Left lung (tissue), 4 donors: ENCODE measurements at regions not wholly inside any gene's neighbourhood (a gene's known extent, or its start where the extent isn't known, plus 50 kb on each side); places are given as distances from the start of the nearest gene placed in this dataset.

ENCODE experiments used
- ATAC-seq: fragments of 200-7000 bp; cut with Tn5 transposase; one replicate; pipeline ENCODE4 v1.9.1; 2020; ENCODE audit warnings: moderate library complexity
- DNase-seq, 4 donors: peaks; one replicate each; pipeline ENCODE4 v3.0.0-alpha.2; 2013 to 2020
- H3K27ac ChIP-seq, 2 donors: fragments of 200-600 bp; sonication (generic) in 1 of 2; one replicate each; pipeline versions ENCODE4 v1.5.0 to v1.8.0; 2020 to 2021
- H3K27me3 ChIP-seq, 2 donors: fragments of 200-600 bp; sonication (generic) in 1 of 2; one replicate each; pipeline versions ENCODE4 v1.5.0 to v1.8.0; 2020 to 2021
- H3K36me3 ChIP-seq, 2 donors: fragments of 200-600 bp; sonication (generic) in 1 of 2; one replicate each; pipeline versions ENCODE4 v1.5.0 to v1.8.0; 2020 to 2021
- H3K4me1 ChIP-seq, 2 donors: fragments of 200-600 bp; one replicate each; pipeline ENCODE4 v1.8.0; 2021
- H3K4me3 ChIP-seq, 2 donors: fragments of 200-600 bp; sonication (generic) in 1 of 2; one replicate each; pipeline versions ENCODE4 v1.5.0 to v1.8.0; 2020 to 2021; ENCODE audit warnings: mild to moderate bottlenecking in 1 of 2
- H3K9me3 ChIP-seq, 2 donors: fragments of 200-600 bp; sonication (generic) in 1 of 2; one replicate each; pipeline versions ENCODE4 v1.5.0 to v1.8.0; 2020 to 2021
- intact Hi-C, 2 donors: fragments of 100-400 bp; cut with DNase I; formaldehyde crosslinking; loops; one replicate each; pipeline versions ENCODE4 v1.11.2 to v1.14.2; 2022
- TF ChIP-seq, protein P1 (sequence below), 2 donors: fragments of 200-600 bp; sonication (generic) in 1 of 2; IDR thresholded peaks; one replicate each; pipeline versions ENCODE4 v1.5.0 to v1.8.0; 2021; ENCODE audit warnings: antibody characterized with exemption in 2 of 2
- donor health status: DM: no; HTN: yes; CAD: no.
- donor health status: DM: no; HTN: no; CAD: no.

DNA sequence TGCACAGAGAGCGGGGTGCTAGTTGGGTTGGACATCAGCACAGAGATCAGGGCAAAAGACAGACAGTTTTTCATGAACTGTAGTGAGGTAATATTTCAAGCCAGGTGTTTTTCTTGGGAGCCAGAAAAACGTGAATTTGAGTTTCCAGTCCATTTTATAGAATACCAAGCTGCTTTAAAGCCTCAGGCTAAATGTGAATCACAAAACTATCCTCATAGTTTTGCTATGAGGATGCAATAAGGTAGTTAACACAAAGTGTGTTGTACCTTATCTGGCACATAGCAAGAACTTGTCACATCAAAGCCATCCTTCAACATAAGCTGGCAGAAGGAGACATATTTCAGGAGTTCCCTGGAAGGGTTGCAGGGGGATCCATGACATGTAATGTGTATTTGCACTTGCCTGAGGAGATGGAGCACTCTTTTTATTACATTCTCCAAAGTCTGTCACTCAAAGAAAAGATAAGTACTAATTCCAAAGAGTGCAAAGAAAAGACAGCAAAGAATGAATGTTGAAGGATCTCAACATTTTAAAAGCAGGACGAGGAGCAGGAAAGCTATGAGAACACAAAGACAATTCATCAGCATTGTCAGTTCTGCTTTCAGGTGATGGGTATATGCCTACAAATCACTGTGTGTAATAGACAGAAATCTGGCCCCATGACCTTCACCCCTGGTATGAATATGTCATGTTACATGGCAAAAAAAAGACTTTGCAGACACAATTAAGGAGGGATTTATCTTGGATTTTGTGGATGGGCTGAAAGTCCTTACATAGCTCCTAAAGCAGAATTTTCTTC, 1046.4 kb downstream of the NTRK3 start:
- Histone ChIP-seq H3K36me3 (no peaks in the 10 kb centered on the region), H3K4me1 (no peaks in the 10 kb centered on the region), H3K9me3 (no peaks in the 10 kb centered on the region), H3K27me3 (no peaks in the 10 kb centered on the region), H3K4me3 (no peak overlapping the region), H3K27ac (no peak overlapping the region)
- TF ChIP-seq, protein P1, sequence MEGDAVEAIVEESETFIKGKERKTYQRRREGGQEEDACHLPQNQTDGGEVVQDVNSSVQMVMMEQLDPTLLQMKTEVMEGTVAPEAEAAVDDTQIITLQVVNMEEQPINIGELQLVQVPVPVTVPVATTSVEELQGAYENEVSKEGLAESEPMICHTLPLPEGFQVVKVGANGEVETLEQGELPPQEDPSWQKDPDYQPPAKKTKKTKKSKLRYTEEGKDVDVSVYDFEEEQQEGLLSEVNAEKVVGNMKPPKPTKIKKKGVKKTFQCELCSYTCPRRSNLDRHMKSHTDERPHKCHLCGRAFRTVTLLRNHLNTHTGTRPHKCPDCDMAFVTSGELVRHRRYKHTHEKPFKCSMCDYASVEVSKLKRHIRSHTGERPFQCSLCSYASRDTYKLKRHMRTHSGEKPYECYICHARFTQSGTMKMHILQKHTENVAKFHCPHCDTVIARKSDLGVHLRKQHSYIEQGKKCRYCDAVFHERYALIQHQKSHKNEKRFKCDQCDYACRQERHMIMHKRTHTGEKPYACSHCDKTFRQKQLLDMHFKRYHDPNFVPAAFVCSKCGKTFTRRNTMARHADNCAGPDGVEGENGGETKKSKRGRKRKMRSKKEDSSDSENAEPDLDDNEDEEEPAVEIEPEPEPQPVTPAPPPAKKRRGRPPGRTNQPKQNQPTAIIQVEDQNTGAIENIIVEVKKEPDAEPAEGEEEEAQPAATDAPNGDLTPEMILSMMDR (IDR thresholded peaks at IDR 0.05) = no peak
- ATAC-seq = no peak
- DNase-seq = no peak
- intact Hi-C loops = no loop called here

- Histone ChIP-seq H3K4me3 (no peak overlapping the region), H3K4me1 (no peaks in the 10 kb centered on the region), H3K9me3 (peaks cover 0 to 3% of the 10 kb centered on the region in 2 donors), H3K36me3 (no peaks in the 10 kb centered on the region), H3K27ac (no peak overlapping the region), H3K27me3 (no peaks in the 10 kb centered on the region)
- intact Hi-C loops = no loop called here
- no peak for ATAC-seq
- no peak for DNase-seq
- TF ChIP-seq, protein P1 (IDR thresholded peaks at IDR 0.05) = no peak
These were observed 1048.5 kb downstream of the NTRK3 start for GRCh38 chr15:87207990-87208580.

DNA sequence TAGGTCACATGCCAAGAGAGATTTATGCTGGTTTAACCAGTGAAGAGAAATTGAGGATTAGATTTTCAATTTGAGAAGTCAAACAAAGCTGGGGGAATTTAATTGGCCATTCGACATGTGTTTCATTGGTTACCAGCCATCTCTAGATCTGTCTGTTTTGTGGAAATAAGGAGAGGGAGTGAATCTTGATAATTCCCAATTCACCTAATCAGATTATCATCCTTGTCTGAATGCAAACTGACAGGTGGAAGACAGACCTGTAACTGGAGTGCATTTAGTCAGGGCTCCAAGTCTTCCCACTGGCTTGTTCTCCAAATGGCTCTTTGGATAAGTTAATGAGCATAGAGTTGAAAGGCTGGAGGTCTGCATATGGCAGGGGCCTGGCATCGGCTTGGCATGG, 1049.3 kb downstream of the NTRK3 start:
- ATAC-seq (no peak), DNase-seq (no peak)
- Histone ChIP-seq H3K9me3 (peaks cover 0 to 3% of the 10 kb centered on the region in 2 donors), H3K36me3 (no peaks in the 10 kb centered on the region), H3K27me3 (no peaks in the 10 kb centered on the region), H3K4me3 (no peak overlapping the region), H3K4me1 (no peaks in the 10 kb centered on the region), H3K27ac (no peak overlapping the region)
- intact Hi-C loops = no loop called here
- TF ChIP-seq, protein P1 (IDR thresholded peaks at IDR 0.05) = no peak

DNA sequence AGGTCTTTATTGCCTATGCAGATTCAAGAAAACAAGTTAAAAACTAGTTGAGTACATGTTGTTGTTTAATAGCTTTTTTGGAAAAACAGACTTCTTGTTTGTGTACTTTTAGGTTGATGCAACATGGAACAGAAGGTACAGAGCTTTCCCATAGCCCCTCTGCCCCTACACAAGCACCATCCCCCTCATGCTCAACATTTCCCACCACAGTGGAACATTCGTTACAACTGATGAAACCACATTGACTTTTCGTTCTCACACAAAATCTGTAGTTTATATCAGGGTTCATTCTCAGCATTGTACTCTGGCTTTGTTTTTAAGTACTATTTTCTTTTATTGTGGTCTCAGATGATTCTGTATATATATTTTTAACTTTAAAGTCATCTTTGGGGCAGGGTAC, 1054.6 kb downstream of the NTRK3 start:
- ATAC-seq (no peak), DNase-seq (no peak)
- TF ChIP-seq, protein P1 (IDR thresholded peaks at IDR 0.05) = no peak
- Histone ChIP-seq H3K4me1 (no peaks in the 10 kb centered on the region), H3K27me3 (no peaks in the 10 kb centered on the region), H3K9me3 (peaks cover 0 to 3% of the 10 kb centered on the region in 2 donors), H3K36me3 (no peaks in the 10 kb centered on the region), H3K4me3 (no peak overlapping the region), H3K27ac (no peak overlapping the region)
- intact Hi-C loops = no loop called here

DNA sequence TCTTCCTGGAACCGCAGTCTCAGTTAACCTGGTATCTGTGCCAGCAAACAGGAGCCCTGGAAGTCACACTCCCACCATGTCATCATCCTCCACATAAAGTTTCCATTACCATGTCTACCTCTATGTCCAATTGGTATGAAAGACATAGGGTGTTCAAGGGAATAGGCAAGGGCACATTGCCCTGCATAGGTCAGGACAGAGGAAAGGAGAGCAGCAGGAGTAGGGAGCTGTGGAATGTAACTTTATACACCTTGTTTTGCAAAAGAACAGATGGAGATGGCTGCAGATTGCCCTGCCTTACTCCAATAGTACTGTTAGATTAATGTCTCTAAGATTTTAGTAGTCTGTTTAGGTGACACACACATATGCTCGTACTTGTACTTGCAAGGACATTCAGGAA, 1056.4 kb downstream of the NTRK3 start:
- Histone ChIP-seq H3K27me3 (no peaks in the 10 kb centered on the region), H3K4me1 (no peaks in the 10 kb centered on the region), H3K9me3 (peaks cover 0 to 3% of the 10 kb centered on the region in 2 donors), H3K36me3 (no peaks in the 10 kb centered on the region), H3K27ac (no peak overlapping the region), H3K4me3 (no peak overlapping the region)
- TF ChIP-seq, protein P1 (IDR thresholded peaks at IDR 0.05) = no peak
- DNase-seq = no peak
- ATAC-seq = no peak
- intact Hi-C loops = no loop called here
